Effector memory CD4-positive, alpha-beta T cell (primary cell): ENCODE measurements at regions not wholly inside any gene's neighbourhood (a gene's known extent, or its start where the extent isn't known, plus 50 kb on each side); places are given as distances from the start of the nearest gene placed in this dataset.

Experiments used
- DNase-seq, 3 donors: peaks; one replicate each; pipeline ENCODE4 v3.0.0-alpha.2; 2020
- H3K27ac ChIP-seq: 2 replicates; pipeline ENCODE4 v1.7.0; 2013; ENCODE audit warnings: mild to moderate bottlenecking, low read length, moderate library complexity; ENCODE audit not compliant: insufficient read depth, poor library complexity, severe bottlenecking
- H3K27me3 ChIP-seq: replicated peaks from 2 replicates; pipeline ENCODE4 v1.7.0; 2013; ENCODE audit warnings: mild to moderate bottlenecking, low read length; ENCODE audit not compliant: insufficient read depth, control insufficient read depth, poor library complexity, severe bottlenecking
- H3K36me3 ChIP-seq: 2 replicates; pipeline ENCODE4 v1.7.0; 2013; ENCODE audit warnings: mild to moderate bottlenecking, low read length, moderate library complexity; ENCODE audit not compliant: control insufficient read depth, insufficient read depth
- H3K4me1 ChIP-seq: 2 replicates; pipeline ENCODE4 v1.7.0; 2013; ENCODE audit warnings: low read length, mild to moderate bottlenecking; ENCODE audit not compliant: control insufficient read depth, insufficient read depth, poor library complexity, severe bottlenecking
- H3K4me3 ChIP-seq: 2 replicates; pipeline ENCODE4 v1.7.0; 2013; ENCODE audit warnings: low read length, low read depth, mild to moderate bottlenecking; ENCODE audit not compliant: insufficient read depth, poor library complexity, severe bottlenecking
- H3K9me3 ChIP-seq: 2 replicates; pipeline ENCODE4 v1.7.0; 2013; ENCODE audit warnings: mild to moderate bottlenecking, low read length, moderate library complexity; ENCODE audit not compliant: control insufficient read depth

- no peaks in the 10 kb centered on the region for H3K9me3 ChIP-seq
- no peaks in the 10 kb centered on the region for H3K27me3 ChIP-seq
- no peak overlapping the region for H3K27ac ChIP-seq
- H3K4me1 ChIP-seq: no peaks in the 10 kb centered on the region
- DNase-seq: no peak
- H3K36me3 ChIP-seq: no peaks in the 10 kb centered on the region
- no peak overlapping the region for H3K4me3 ChIP-seq
Observed at GRCh38 chr7:155223021-155223420, 74.7 kb upstream of the INSIG1 start.

- Histone ChIP-seq H3K4me3 (no peak overlapping the region), H3K36me3 (no peaks in the 10 kb centered on the region), H3K27ac (no peak overlapping the region), H3K27me3 (no peaks in the 10 kb centered on the region), H3K9me3 (no peaks in the 10 kb centered on the region), H3K4me1 (no peaks in the 10 kb centered on the region)
- DNase-seq: no peak
Observed at GRCh38 chr7:155223503-155223902, 74.2 kb upstream of the INSIG1 start.

- H3K36me3 ChIP-seq: no peaks in the 10 kb centered on the region
- H3K4me3 ChIP-seq: no peak overlapping the region
- H3K27ac ChIP-seq: no peak overlapping the region
- no peaks in the 10 kb centered on the region for H3K4me1 ChIP-seq
- DNase-seq: no peak
- no peaks in the 10 kb centered on the region for H3K9me3 ChIP-seq
- no peaks in the 10 kb centered on the region for H3K27me3 ChIP-seq
Observed at GRCh38 chr7:155224116-155224811, 73.4 kb upstream of the INSIG1 start.

- no peak overlapping the region for H3K27ac ChIP-seq
- no peak for DNase-seq
- no peaks in the 10 kb centered on the region for H3K27me3 ChIP-seq
- H3K36me3 ChIP-seq: no peaks in the 10 kb centered on the region
- H3K4me1 ChIP-seq: no peaks in the 10 kb centered on the region
- H3K9me3 ChIP-seq: no peaks in the 10 kb centered on the region
- no peak overlapping the region for H3K4me3 ChIP-seq
Observed at GRCh38 chr7:155225095-155225494, 72.6 kb upstream of the INSIG1 start.

- Histone ChIP-seq H3K4me1 (no peaks in the 10 kb centered on the region), H3K27ac (no peak overlapping the region), H3K36me3 (no peaks in the 10 kb centered on the region), H3K9me3 (no peaks in the 10 kb centered on the region), H3K27me3 (no peaks in the 10 kb centered on the region), H3K4me3 (no peak overlapping the region)
- DNase-seq: no peak
Observed at GRCh38 chr7:155225516-155225915, 72.2 kb upstream of the INSIG1 start.

GRCh38 chr7:155226261-155227003, 71.2 kb upstream of the INSIG1 start:
- H3K27me3 ChIP-seq: no peaks in the 10 kb centered on the region
- no peaks in the 10 kb centered on the region for H3K9me3 ChIP-seq
- H3K4me3 ChIP-seq: no peak overlapping the region
- no peaks in the 10 kb centered on the region for H3K36me3 ChIP-seq
- no peaks in the 10 kb centered on the region for H3K4me1 ChIP-seq
- no peak for DNase-seq
- H3K27ac ChIP-seq: no peak overlapping the region

GRCh38 chr7:155227004-155227787, 70.5 kb upstream of the INSIG1 start:
- Histone ChIP-seq H3K27ac (no peak overlapping the region), H3K9me3 (no peaks in the 10 kb centered on the region), H3K4me1 (no peaks in the 10 kb centered on the region), H3K36me3 (no peaks in the 10 kb centered on the region), H3K4me3 (no peak overlapping the region), H3K27me3 (no peaks in the 10 kb centered on the region)
- DNase-seq: no peak

- Histone ChIP-seq H3K4me3 (no peak overlapping the region), H3K36me3 (no peaks in the 10 kb centered on the region), H3K4me1 (no peaks in the 10 kb centered on the region), H3K27me3 (no peaks in the 10 kb centered on the region), H3K27ac (no peak overlapping the region), H3K9me3 (no peaks in the 10 kb centered on the region)
- DNase-seq: no peak
Observed at GRCh38 chr7:155227788-155228458, 69.8 kb upstream of the INSIG1 start.

- H3K9me3 ChIP-seq: no peaks in the 10 kb centered on the region
- no peaks in the 10 kb centered on the region for H3K27me3 ChIP-seq
- no peak overlapping the region for H3K27ac ChIP-seq
- DNase-seq: no peak
- no peaks in the 10 kb centered on the region for H3K4me1 ChIP-seq
- H3K4me3 ChIP-seq: no peak overlapping the region
- H3K36me3 ChIP-seq: no peaks in the 10 kb centered on the region
Observed at GRCh38 chr7:155228459-155228845, 69.2 kb upstream of the INSIG1 start.
